ENCODE measurements at regions not wholly inside any gene's neighbourhood (a gene's known extent, or its start where the extent isn't known, plus 50 kb on each side); places are given as distances from the start of the nearest gene placed in this dataset.
A peak's percentile ranks its signal among the peaks of the same experiment; 100 is the strongest.
"Not testable (repeated sequence)": the region's sequence is repeated elsewhere in the genome, so short reads cannot be mapped to it uniquely, and the experiment has no call there.

GRCh38 chr12:58732894-58733293 is 187.4 kb downstream of the LRIG3 start:
- DNase-seq: no peak
- intact Hi-C loops (cut with DNase I): no loop called here

- intact Hi-C loops (cut with DNase I): no loop called here
- DNase-seq: no peak
These were observed 179.1 kb downstream of the LRIG3 start for GRCh38 chr12:58741226-58741625.

GRCh38 chr12:58745348-58746125 is 174.8 kb downstream of the LRIG3 start:
- peak in 2 of 10 donors; percentile 37 to 39 for DNase-seq
- intact Hi-C loops (cut with DNase I): no loop called here

- DNase-seq: no peak
- intact Hi-C loops (cut with DNase I): no loop called here
These were observed 172.8 kb downstream of the LRIG3 start for GRCh38 chr12:58747533-58747932.

- peak in 3 of 10 donors; percentile 4 to 62 (median 14) for DNase-seq
- intact Hi-C loops (cut with DNase I): no loop called here
These were observed 169.8 kb downstream of the LRIG3 start for GRCh38 chr12:58750484-58750883.

GRCh38 chr12:58757422-58757821 is 162.9 kb downstream of the LRIG3 start:
- no peak for DNase-seq
- intact Hi-C loops (cut with DNase I): no loop called here

- DNase-seq: not testable (repeated sequence)
These were observed 160.6 kb downstream of the LRIG3 start for GRCh38 chr12:58759745-58760144.

GRCh38 chr12:58761308-58761707 is 159.0 kb downstream of the LRIG3 start:
- intact Hi-C loops (cut with DNase I): no loop called here
- DNase-seq: no peak

More at GRCh38 chr12:58759745-58760144, 160.6 kb downstream of the LRIG3 start:
- intact Hi-C loops (cut with DNase I): not testable (repeated sequence)

GRCh38 chr12:58764100-58764953 is 156.0 kb downstream of the LRIG3 start:
- DNase-seq: no peak
- intact Hi-C loops (cut with DNase I): no loop called here

GRCh38 chr12:58765076-58765475 is 155.2 kb downstream of the LRIG3 start:
- intact Hi-C loops (cut with DNase I): no loop called here
- DNase-seq: no peak

- DNase-seq: no peak
- intact Hi-C loops (cut with DNase I): no loop called here
These were observed 154.4 kb downstream of the LRIG3 start for GRCh38 chr12:58765653-58766512.

GRCh38 chr12:58766513-58766870 is 153.8 kb downstream of the LRIG3 start:
- intact Hi-C loops (cut with DNase I): no loop called here
- no peak for DNase-seq

- intact Hi-C loops (cut with DNase I): no loop called here
- DNase-seq: no peak
These were observed 152.8 kb downstream of the LRIG3 start for GRCh38 chr12:58767496-58767895.

GRCh38 chr12:58773986-58774385 is 146.3 kb downstream of the LRIG3 start:
- no peak for DNase-seq
- intact Hi-C loops (cut with DNase I): no loop called here

GRCh38 chr12:58774731-58775130 is 145.6 kb downstream of the LRIG3 start:
- intact Hi-C loops (cut with DNase I): no loop called here
- DNase-seq: no peak

- DNase-seq: no peak
- intact Hi-C loops (cut with DNase I): no loop called here
These were observed 144.9 kb downstream of the LRIG3 start for GRCh38 chr12:58775396-58775795.

- intact Hi-C loops (cut with DNase I): no loop called here
- no peak for DNase-seq
These were observed 144.2 kb downstream of the LRIG3 start for GRCh38 chr12:58776144-58776543.

- intact Hi-C loops (cut with DNase I): no loop called here
- DNase-seq: no peak
These were observed 142.5 kb downstream of the LRIG3 start for GRCh38 chr12:58777815-58778214.

GRCh38 chr12:58781609-58782008 is 138.7 kb downstream of the LRIG3 start:
- intact Hi-C loops (cut with DNase I): no loop called here
- peak in 1 of 10 donors; percentile 44 for DNase-seq

- intact Hi-C loops (cut with DNase I): no loop called here
- no peak for DNase-seq
These were observed 133.1 kb downstream of the LRIG3 start for GRCh38 chr12:58787021-58787760.

Measured in posterior cingulate gyrus (tissue), 11 donors.